CD14-positive monocyte (primary cell): ENCODE measurements at regions not wholly inside any gene's neighbourhood (a gene's known extent, or its start where the extent isn't known, plus 50 kb on each side); places are given as distances from the start of the nearest gene placed in this dataset.
"Not testable (repeated sequence)": the region's sequence is repeated elsewhere in the genome, so short reads cannot be mapped to it uniquely, and the experiment has no call there.

ENCODE experiments used
- DNase-seq, 3 donors: peaks; one replicate each; pipeline ENCODE4 v3.0.0-alpha.2; 2011 to 2022
- H2AFZ ChIP-seq: 2 replicates; pipeline ENCODE4 v1.6.0; 2012; ENCODE audit warnings: mild to moderate bottlenecking, low read depth, low read length, inconsistent platforms; ENCODE audit not compliant: insufficient read depth, poor library complexity, severe bottlenecking
- H3K27ac ChIP-seq, 2 donors: 1 replicate in 1 of 2; 2 replicates in 1 of 2; pipeline ENCODE4 v1.5.1; 2012 to 2013; ENCODE audit warnings: low read length in 2 of 2, control low read depth in 1 of 2, inconsistent platforms in 1 of 2, low read depth in 1 of 2, mild to moderate bottlenecking in 1 of 2
- H3K27me3 ChIP-seq, 2 donors: one replicate each; pipeline versions ENCODE4 v1.6.0 to v1.6.1; 2011 to 2013; ENCODE audit warnings: low read length in 2 of 2; ENCODE audit not compliant: control insufficient read depth in 2 of 2, insufficient read depth in 2 of 2
- H3K36me3 ChIP-seq, 2 donors: replicated peaks in 1 of 2; 1 replicate in 1 of 2; 2 replicates in 1 of 2; pipeline versions ENCODE4 v1.5.1 to v1.6.1; 2012 to 2013; ENCODE audit warnings: low read length in 2 of 2, control low read depth in 1 of 2, inconsistent platforms in 1 of 2, mild to moderate bottlenecking in 1 of 2; ENCODE audit not compliant: insufficient read depth in 2 of 2, control insufficient read depth in 1 of 2
- H3K4me1 ChIP-seq, 2 donors: 1 replicate in 1 of 2; 2 replicates in 1 of 2; pipeline versions ENCODE4 v1.5.1 to v1.6.1; 2012 to 2013; ENCODE audit warnings: low read length in 2 of 2, control low read depth in 1 of 2, inconsistent platforms in 1 of 2, mild to moderate bottlenecking in 1 of 2, moderate library complexity in 1 of 2; ENCODE audit not compliant: insufficient read depth in 2 of 2, control insufficient read depth in 1 of 2
- H3K4me2 ChIP-seq: replicated peaks from 2 replicates; pipeline ENCODE3; 2012; ENCODE audit warnings: low read length, moderate library complexity, mild to moderate bottlenecking; ENCODE audit not compliant: poor library complexity, severe bottlenecking; ENCODE audit errors: extremely low read depth
- H3K4me3 ChIP-seq, 3 experiments: fragments of 200-600 bp in 1 of 3; sonication (generic) in 1 of 3; replicated peaks in 1 of 3; 1 replicate in 2 of 3; 2 replicates in 1 of 3; pipeline ENCODE4 v1.5.1; 2011 to 2013; ENCODE audit warnings: low read length in 3 of 3, mild to moderate bottlenecking in 3 of 3, control low read depth in 2 of 3, low read depth in 2 of 3, inconsistent platforms in 1 of 3, moderate library complexity in 1 of 3
- H3K79me2 ChIP-seq: 2 replicates; pipeline ENCODE4 v1.6.0; 2012; ENCODE audit warnings: mild to moderate bottlenecking, control low read depth, inconsistent platforms, low read length, moderate library complexity; ENCODE audit not compliant: insufficient read depth
- H3K9ac ChIP-seq: 2 replicates; pipeline ENCODE4 v1.6.0; 2017; ENCODE audit warnings: low read length, mild to moderate bottlenecking; ENCODE audit not compliant: insufficient read depth, poor library complexity, severe bottlenecking
- H3K9me3 ChIP-seq, 2 donors: replicated peaks in 1 of 2; 1 replicate in 1 of 2; 2 replicates in 1 of 2; pipeline versions ENCODE4 v1.5.1 to v1.6.1; 2012 to 2013; ENCODE audit warnings: low read length in 2 of 2, control low read depth in 1 of 2; ENCODE audit not compliant: control insufficient read depth in 1 of 2, insufficient read depth in 1 of 2
- H4K20me1 ChIP-seq: 2 replicates; pipeline ENCODE4 v1.6.0; 2012; ENCODE audit warnings: mild to moderate bottlenecking, low read length, control low read depth, moderate library complexity; ENCODE audit not compliant: insufficient read depth
- H3K27ac Mint-ChIP-seq, 7 donors: one replicate each; pipeline ENCODE4 v1.8.0; 2020; ENCODE audit warnings: mild to moderate bottlenecking in 7 of 7, mixed read lengths in 7 of 7, moderate library complexity in 6 of 7, inconsistent platforms in 2 of 7
- H3K27me3 Mint-ChIP-seq, 3 donors: one replicate each; pipeline ENCODE4 v1.8.0; 2021 to 2022; ENCODE audit warnings: low read depth in 3 of 3, mild to moderate bottlenecking in 3 of 3, mixed read lengths in 3 of 3, moderate library complexity in 3 of 3, inconsistent platforms in 1 of 3
- H3K36me3 Mint-ChIP-seq, 2 donors: one replicate each; pipeline ENCODE4 v1.8.0; 2020; ENCODE audit warnings: mixed read lengths in 2 of 2, inconsistent platforms in 1 of 2, mild to moderate bottlenecking in 1 of 2
- H3K4me1 Mint-ChIP-seq: one replicate; pipeline ENCODE4 v1.8.0; 2020; ENCODE audit warnings: mild to moderate bottlenecking, mixed read lengths
- H3K4me3 Mint-ChIP-seq, 2 donors: one replicate each; pipeline ENCODE4 v1.8.0; 2020; ENCODE audit warnings: mild to moderate bottlenecking in 2 of 2, mixed read lengths in 2 of 2, moderate library complexity in 1 of 2
- H3K9me3 Mint-ChIP-seq, 7 donors: one replicate each; pipeline ENCODE4 v1.8.0; 2020 to 2022; ENCODE audit warnings: mixed read lengths in 7 of 7, mild to moderate bottlenecking in 6 of 7, moderate library complexity in 6 of 7, inconsistent platforms in 2 of 7
- WGBS: methylation state at CpG from one replicate; pipeline ENCODE4 v1.1.5; 2013; ENCODE audit warnings: missing lambda C conversion rate; ENCODE audit not compliant: insufficient coverage; 5-methylcytosine and 5-hydroxymethylcytosine counted together
- intact Hi-C, 2 donors: fragments of 100-400 bp; cut with micrococcal nuclease; formaldehyde crosslinking; loops; one replicate each; pipeline versions ENCODE4 v1.15.0 to v1.15.1; 2023
- TF ChIP-seq, protein P1 (sequence below): fragments of 200-600 bp; IDR thresholded peaks from one replicate; pipeline ENCODE4 v1.8.0; 2022; ENCODE audit warnings: antibody characterized with exemption, mild to moderate bottlenecking

- Histone ChIP-seq H4K20me1 (no peaks in the 10 kb centered on the region), H3K4me2 (no peak overlapping the region), H3K79me2 (no peaks in the 10 kb centered on the region), H3K9me3 (no peaks in the 10 kb centered on the region), H3K4me3 (no peak overlapping the region), H3K4me1 (peaks cover 21 to 26% of the 10 kb centered on the region in 2 donors), H2AFZ (no peak overlapping the region), H3K27me3 (no peaks in the 10 kb centered on the region), H3K27ac (no peak overlapping the region), H3K36me3 (no peaks in the 10 kb centered on the region), H3K9ac (no peak overlapping the region)
- H3K9me3 Mint-ChIP-seq, result peaks cover 0 to 8% (median 3%) of the 10 kb centered on the region in 7 donors
- H3K4me1 Mint-ChIP-seq, result peaks cover 26% of the 10 kb centered on the region
- peaks cover 1% of the 10 kb centered on the region in 2 donors for H3K36me3 Mint-ChIP-seq
- intact Hi-C loops, result no loop called here
- H3K4me3 Mint-ChIP-seq, result no peak overlapping the region
- no peak for DNase-seq
- no peak overlapping the region for H3K27ac Mint-ChIP-seq
- WGBS, result 92% methylated on average over 3 of the region's 5 CpGs
- TF ChIP-seq, protein P1, sequence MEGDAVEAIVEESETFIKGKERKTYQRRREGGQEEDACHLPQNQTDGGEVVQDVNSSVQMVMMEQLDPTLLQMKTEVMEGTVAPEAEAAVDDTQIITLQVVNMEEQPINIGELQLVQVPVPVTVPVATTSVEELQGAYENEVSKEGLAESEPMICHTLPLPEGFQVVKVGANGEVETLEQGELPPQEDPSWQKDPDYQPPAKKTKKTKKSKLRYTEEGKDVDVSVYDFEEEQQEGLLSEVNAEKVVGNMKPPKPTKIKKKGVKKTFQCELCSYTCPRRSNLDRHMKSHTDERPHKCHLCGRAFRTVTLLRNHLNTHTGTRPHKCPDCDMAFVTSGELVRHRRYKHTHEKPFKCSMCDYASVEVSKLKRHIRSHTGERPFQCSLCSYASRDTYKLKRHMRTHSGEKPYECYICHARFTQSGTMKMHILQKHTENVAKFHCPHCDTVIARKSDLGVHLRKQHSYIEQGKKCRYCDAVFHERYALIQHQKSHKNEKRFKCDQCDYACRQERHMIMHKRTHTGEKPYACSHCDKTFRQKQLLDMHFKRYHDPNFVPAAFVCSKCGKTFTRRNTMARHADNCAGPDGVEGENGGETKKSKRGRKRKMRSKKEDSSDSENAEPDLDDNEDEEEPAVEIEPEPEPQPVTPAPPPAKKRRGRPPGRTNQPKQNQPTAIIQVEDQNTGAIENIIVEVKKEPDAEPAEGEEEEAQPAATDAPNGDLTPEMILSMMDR, result no peak
- H3K27me3 Mint-ChIP-seq, result peaks cover 0 to 4% (median 0%) of the 10 kb centered on the region in 3 donors
These were observed 74.8 kb downstream of the SERINC2 start for GRCh38 chr1:31487721-31488293.

GRCh38 chr1:31488528-31488927 lies 75.5 kb downstream of the SERINC2 start:
- no peaks in the 10 kb centered on the region for H3K27me3 ChIP-seq
- no peak overlapping the region for H3K27ac ChIP-seq
- H3K4me3 ChIP-seq, result no peak overlapping the region
- no peaks in the 10 kb centered on the region for H3K79me2 ChIP-seq
- Mint-ChIP-seq H3K27ac (no peak overlapping the region), H3K36me3 (no peaks in the 10 kb centered on the region), H3K27me3 (peaks cover 0 to 4% (median 0%) of the 10 kb centered on the region in 3 donors), H3K4me3 (no peak overlapping the region), H3K9me3 (peaks cover 0 to 8% (median 3%) of the 10 kb centered on the region in 7 donors), H3K4me1 (peaks cover 19% of the 10 kb centered on the region)
- H3K4me1 ChIP-seq, result peaks cover 15 to 20% of the 10 kb centered on the region in 2 donors
- no peak overlapping the region for H2AFZ ChIP-seq
- H4K20me1 ChIP-seq, result no peaks in the 10 kb centered on the region
- no peaks in the 10 kb centered on the region for H3K9me3 ChIP-seq
- TF ChIP-seq, protein P1, result no peak
- no peaks in the 10 kb centered on the region for H3K36me3 ChIP-seq
- H3K4me2 ChIP-seq, result no peak overlapping the region
- intact Hi-C loops, result no loop called here
- no peak overlapping the region for H3K9ac ChIP-seq
- 93% methylated on average over 3 of the region's 4 CpGs for WGBS
- no peak for DNase-seq

GRCh38 chr1:31489575-31489974 lies 76.6 kb downstream of the SERINC2 start:
- H4K20me1 ChIP-seq, H3K9me3 Mint-ChIP-seq, H3K27me3 ChIP-seq, H3K27me3 Mint-ChIP-seq, H3K4me1 ChIP-seq, DNase-seq, H2AFZ ChIP-seq, H3K36me3 Mint-ChIP-seq, H3K9me3 ChIP-seq, H3K27ac Mint-ChIP-seq, H3K79me2 ChIP-seq, H3K4me3 Mint-ChIP-seq, intact Hi-C loops, H3K36me3 ChIP-seq, H3K4me2 ChIP-seq, H3K4me3 ChIP-seq, H3K27ac ChIP-seq, H3K9ac ChIP-seq: not testable (repeated sequence)
- H3K4me1 Mint-ChIP-seq, result peaks cover 13% of the 10 kb centered on the region
- WGBS, result no CpG with 5 or more reads among the region's 3 CpGs
